HG02623 (cell line): ENCODE measurements at regions not wholly inside any gene's neighbourhood (a gene's known extent, or its start where the extent isn't known, plus 50 kb on each side); places are given as distances from the start of the nearest gene placed in this dataset.

Source experiments
- ATAC-seq: cut with Tn5 transposase; IDR thresholded peaks from one replicate; pipeline ENCODE4 v1.9.1; 2021; ENCODE audit warnings: moderate library complexity; ENCODE audit not compliant: unreplicated experiment

DNA sequence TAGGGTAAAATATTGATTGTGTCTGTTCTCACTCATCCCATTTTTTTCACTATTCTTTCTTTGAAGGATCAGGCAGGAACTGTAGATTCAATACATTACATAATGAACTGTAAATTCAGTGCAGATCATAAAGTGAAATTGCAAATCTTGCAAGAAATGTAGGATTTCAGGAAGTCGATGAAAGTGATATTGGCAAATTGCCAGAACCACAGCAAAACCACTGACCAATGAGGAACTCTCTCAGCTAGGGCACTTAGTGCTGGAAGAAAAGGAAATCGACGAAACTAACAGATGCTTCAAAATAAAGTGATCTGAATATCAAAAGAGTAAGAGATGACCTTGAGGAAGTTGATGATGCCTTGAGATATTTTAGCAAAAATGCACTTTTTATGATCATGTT, 157.6 kb downstream of the AACS start:
- no peak for ATAC-seq

DNA sequence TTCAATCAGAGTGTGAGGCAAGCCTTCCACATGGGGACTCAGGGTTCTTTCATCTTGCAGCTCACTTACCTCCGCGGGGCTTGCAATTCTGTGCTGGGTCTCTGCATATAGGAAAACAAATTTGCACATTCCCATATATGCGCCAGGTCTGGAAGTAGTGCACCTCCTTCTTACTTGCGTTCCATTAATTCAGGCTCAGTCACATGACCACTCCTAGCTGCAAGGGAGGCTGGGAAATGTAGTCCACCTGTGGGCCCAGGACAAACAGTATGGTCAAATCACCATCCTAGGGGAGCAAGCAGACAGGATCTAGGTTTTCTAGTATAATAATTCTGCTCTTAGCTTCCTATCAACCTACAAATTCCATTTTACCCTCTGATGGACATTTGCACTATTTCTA, 160.4 kb downstream of the AACS start:
- ATAC-seq = no peak

DNA sequence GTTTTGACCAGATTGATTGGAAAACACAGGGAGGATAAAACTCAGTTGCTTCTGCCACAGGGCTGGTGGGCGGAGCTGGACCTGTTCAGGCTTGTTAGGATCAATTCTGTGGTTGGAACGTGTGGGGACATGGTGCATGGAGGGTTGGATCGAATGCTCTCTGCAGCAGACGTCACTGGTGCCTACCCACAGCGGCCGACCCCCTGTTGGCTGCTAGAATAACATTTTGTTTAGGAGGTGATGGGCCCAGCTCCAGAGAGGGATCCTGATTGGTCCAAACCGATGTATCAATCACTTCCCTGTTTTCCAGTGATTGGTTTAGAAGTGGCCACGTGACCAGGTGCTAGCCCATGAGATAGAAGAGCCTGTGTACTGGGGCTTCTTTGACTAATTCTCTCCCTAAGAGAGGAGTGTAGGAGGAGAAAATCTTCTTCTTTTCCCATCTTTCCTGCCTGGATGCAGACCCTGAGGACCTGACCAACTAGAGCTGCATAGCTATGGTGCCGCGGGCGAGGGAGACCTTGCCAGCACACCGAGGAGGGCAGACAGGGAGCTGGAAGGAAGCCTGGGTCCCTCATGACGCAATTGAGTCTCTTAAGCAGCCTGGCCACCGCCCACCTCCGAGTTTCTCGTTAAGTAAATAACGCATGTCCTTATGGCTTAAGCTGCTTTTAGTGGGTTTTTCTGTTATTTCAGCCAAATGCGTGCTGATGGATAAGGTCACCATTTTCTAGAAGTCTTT, 163.5 kb downstream of the AACS start:
- ATAC-seq = no peak

DNA sequence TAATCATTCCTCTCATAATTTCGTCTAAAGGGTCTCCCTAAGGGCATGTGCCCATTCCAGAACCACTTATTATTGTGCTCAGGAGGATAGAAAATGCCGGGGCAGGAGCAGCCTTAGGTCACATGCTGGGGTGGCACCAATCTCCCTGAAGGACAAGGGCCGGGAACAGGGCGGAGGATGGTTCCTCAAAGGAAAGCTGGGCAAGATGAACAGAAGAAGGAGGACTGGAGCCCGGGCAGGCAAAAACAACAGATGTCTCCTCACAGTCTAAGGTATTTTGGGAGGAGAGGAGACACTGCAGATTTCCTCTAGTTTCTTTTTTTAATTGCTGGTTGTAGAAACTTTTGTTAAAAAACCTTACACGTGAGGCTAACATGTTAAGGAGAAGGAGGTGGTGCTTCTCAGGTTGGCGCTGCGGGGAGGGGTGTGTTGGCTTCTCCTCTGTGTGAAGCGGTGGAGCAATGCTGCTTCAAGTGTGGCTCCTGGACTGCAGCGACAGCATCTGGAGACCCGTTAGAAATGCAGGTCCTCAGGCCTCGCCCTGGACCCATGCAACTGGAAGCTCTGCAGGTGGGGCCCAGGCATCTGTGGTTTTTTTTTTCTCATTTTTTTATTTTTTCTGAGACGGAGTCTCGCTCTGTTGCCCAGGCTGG, 164.8 kb downstream of the AACS start:
- ATAC-seq = no peak

DNA sequence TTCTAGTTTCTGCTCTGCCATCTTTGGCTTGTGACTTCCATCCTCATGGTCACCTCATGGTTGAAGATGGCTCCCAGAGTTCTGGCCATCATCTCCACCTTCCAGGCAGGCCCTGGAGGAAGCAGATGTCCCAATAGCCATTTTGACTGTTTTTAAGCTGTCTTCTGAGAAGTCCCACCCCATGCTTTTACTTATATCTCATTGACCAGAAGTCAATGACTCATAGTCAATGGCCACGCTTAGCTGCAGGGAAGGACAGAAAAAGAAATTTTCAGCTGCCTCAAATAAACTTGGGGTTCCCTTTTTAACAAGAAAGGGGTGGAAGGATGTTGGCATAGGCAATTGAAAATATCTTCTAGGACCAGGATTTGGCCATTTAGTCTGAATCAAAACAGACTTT, 168.1 kb downstream of the AACS start:
- ATAC-seq = no peak

DNA sequence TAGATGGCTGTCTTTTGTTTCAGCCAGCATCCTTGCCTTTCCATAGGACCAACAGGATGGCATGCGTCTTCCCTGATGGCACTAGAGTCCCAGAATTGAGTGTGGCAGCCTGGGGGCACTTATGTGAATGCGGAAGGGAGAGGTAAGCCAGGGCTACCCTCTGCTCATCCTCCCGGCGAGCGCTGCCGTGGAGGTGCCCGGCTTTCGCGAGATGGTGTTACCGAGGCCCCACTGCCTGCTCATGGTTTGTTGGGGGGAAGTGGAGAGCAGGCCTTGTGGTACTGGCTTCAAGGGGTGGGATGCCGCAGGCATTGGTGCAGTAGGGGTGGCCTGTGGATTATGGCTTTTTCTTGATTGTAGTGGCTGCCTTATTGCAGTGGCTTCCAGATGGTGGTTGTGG, 174.3 kb downstream of the AACS start:
- no peak for ATAC-seq

DNA sequence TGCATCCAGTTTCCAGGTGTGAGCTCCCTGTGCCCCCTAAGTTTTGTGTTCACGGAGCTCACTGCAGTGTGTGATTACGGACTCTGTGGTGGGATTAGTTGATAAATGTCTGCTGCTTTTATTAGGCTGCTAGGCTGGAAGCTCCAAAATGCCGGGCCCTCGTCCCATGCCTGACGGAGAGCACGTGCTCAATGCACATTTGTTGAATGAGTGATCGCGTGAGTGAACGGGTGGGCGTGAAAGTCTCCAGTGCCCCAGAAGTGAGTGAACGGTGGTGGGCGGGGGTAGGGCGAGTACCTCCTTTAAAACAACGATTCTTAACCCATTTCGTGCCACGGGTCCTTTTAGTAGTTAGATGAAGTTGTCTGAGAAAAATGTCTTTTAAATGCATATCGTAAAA, 175.5 kb downstream of the AACS start:
- ATAC-seq = no peak

DNA sequence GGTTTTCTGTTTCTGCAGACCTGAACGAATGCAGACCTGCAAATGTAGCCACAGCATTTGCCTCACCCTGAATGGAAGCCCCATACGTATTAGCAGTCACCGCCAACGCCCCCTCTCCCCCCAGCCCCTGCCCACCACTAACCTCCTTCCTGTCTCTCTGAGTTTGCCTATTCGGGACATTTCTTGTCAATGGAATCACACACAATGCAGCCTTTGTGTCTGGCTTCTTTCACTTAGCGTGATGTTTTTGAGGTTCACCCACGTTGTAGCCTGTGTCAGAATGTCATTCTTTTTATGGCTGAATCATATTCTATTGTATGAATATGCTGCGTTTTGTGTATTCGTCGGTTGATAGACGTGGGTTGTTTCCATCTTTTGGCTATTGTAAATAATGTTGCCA, 178.6 kb downstream of the AACS start:
- ATAC-seq = no peak

DNA sequence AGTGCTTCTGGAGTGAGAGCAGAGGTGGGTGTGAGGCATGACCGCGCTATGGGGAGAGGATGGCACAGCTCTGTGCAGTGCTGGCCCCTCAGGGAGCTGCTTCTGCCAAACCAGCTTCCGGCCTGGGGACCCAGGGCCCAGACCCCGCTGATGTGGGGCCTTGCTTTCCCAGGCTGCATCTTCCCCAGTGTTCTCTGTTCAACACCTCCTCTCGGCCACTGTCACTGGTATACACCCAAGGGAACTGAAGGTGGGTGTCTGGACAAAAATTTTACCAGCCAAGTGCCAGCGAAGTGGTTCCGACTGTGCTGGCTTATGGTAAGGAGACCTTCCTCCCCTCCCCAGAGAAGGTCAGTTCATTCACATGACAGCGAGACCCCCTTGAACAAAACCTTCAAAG, 179.1 kb downstream of the AACS start:
- ATAC-seq = no peak

DNA sequence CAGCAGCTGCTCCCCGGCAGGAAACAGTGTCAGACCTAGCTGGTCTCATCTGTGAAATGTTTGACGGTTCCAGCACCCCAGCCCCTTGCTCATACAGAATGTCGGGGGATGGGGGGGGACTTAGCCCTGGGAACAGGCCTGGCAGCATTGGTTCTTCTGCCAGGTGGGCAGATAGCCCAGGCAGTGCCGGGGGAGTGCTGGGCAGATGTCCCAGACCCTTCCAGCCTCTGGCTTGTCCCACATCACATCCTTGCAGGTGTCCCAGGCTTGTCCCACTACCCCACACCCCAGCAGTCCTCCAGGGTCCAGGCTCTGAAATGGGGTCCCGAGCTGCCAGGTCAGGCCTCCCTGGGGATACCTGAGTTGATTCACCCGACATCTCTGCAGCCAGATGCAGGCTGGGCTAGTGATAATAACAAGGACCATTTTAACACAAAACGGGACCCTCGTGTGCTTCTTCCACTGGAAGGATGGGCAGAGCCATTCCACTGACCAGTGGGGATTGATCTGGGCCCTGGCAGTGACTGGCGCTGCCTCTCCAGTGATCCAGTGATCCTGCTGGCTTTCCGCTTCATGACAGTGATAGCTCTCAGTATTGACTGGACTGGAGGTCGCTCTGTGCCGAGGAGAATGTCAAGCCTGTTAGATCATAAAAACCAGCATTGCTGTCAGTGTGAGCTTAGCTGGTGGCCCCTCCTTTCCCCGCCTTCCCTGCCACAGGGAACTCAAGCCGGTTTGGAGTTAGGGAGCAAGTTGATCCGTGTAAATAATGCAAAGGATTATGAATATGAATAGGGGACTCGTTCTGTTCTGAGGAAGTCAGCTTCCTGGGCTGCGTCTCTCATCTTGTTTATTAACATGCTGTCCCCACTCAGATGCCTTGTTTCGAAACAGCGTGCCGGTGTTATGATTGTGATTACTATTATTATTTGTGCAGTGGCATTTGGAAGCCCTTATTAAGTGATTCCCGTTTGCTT, 180.6 kb downstream of the AACS start:
- ATAC-seq = no peak

DNA sequence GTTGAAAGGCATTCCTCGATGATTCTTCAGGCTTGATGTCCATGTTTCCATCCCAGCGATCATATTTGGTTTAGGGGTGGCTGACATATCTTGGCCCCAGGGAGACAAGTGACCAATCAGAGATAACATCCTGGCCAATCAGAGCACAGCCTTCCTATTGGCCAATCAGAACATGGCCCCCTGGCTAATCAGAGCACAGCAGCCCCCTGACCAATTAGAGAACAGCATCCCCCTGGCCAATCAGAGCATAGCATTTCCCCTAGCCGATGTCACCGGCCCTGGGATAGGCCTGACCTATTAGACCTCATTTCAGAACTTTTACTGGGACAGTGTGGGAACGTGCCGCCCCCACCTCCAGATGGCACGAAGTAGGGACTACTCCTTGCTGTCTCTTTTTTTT, 182.2 kb downstream of the AACS start:
- no peak for ATAC-seq

DNA sequence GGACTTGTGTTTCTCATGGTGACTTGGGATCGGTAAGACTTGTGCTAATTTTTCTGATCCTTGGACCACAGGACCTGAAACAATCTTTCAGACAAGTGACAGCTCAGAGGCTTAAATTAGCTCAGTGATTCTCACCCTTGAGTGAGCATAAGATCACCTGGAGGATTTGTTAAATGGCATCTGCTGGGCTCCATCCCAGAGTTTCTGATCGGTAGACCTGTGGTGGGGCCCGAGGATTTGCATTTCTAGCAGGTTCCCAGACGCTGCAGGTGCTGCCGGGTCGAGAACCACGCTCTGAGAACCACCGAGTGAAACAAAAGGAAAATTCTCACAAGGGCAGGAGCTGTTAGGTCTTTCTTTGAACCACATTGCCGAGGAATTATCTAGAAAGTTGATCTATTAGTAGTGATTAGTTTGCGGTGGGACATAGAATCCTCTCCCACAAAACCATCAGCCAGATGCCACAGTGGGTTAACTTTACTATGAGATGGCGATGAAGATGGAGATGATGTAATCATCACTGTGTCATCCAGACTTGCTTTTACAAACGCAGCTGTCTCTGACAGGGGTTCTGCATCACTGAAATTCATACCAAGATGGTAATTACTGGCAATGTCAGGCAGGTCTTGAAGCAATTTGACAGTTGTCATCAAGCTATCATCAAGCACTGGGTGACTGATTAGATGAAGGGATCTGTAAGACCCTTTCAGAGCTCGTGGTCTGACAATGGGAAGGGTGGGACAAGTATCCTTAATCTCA, 184.0 kb downstream of the AACS start:
- ATAC-seq = no peak

DNA sequence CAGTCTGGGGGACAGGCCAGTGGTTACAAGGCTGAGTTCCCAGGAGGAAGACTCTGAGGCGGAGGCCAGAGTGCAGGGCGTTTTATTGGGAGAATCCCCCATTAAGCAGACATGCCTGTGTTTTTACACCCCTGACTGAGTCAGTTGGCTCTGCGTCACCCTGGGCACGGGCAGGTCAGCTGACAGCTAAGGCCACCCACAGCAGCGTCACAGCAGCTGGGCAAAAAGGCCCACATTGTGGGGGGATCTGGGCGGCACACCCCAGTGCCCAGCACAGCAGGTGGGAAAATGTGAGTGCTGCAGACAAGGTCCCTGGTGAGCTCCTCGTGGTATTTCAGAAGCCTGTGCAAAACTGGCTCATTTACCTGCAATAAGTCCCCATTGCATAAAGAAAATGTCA, 184.7 kb downstream of the AACS start:
- no peak for ATAC-seq

DNA sequence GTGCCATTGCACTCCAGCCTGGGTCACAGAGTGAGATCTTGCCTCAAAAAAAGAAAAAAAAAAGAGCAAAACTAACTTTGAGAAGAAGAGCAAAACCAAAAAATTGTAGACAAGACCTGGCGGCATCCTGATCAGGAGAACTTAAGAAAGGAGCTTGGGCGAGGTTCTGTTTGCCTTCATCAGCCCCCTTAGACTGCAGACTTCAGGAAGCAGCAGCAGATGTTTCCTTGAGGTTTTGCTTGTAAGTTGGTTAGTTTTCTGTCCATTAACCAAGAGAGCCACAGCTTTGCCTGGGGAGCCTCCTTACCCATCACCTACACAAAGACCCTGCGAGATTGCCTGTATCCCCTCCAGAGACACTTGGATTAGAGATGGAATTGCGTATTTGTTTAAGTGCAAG, 189.0 kb downstream of the AACS start:
- no peak for ATAC-seq

DNA sequence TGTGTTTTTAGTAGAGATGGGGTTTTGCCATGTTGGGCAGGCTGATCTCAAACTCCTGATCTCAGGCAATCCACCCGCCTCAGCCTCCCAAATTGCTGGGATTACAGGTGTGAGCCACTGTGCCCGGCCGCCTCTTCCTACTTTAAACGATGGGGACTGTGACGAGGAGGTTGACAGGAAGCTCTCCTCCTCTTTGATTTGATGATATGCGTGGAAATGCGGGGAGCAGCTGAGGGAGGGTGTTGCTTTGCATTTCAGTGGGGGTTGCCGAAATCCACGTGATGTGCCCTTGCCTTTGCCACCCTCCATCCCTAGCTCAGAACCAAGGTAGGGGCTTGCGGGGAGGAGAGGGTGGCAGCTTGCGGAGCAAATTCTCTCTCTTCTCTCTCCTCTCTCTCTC, 189.6 kb downstream of the AACS start:
- no peak for ATAC-seq

DNA sequence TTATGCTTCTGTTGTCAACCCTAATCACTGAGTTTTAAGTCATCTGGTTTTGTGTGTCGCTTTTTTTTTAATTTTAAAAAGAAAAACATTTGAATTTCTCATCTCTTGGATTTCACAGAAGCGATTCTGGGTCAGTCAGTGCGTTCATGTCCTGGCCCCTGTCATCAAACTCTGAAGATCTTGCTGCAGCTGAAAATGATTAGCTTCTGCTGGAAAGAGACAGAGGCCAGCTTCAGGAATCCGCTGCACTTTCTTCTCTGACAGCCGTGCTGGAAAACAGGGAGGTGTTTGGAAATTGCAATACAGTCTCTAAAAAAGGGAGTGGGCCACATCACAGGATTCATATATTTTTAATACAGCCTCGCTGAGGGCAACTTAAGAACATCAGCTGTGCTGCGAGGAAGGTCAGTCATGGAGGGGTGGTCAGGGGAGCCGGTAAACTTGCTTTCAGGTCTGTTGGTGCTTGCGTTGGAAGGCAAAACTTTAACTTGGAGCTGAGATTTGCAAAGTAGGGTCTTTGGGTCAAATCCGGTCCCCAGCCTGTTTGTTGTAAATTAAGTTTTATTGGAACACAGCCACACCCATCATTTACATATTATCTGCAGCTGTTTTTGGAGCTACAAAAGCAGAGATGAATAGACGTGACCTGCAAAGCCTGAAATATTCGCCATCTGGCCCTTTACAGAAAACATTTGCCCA, 190.8 kb downstream of the AACS start:
- ATAC-seq = no peak

DNA sequence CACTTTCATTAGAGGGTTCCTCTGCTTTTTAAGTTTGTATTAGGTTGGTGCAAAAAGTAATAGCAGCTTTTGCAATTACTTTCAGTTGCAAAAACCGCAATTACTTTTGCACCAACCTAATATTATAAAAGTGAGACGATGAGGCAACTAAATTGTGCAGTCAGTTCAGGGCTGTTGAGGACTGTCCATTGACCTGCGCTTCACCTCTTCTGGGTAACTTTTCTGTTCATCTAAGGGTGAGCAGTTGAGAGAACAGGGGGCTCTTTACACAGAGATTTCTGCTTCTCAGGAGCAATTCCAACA, 191.3 kb downstream of the AACS start:
- no peak for ATAC-seq

DNA sequence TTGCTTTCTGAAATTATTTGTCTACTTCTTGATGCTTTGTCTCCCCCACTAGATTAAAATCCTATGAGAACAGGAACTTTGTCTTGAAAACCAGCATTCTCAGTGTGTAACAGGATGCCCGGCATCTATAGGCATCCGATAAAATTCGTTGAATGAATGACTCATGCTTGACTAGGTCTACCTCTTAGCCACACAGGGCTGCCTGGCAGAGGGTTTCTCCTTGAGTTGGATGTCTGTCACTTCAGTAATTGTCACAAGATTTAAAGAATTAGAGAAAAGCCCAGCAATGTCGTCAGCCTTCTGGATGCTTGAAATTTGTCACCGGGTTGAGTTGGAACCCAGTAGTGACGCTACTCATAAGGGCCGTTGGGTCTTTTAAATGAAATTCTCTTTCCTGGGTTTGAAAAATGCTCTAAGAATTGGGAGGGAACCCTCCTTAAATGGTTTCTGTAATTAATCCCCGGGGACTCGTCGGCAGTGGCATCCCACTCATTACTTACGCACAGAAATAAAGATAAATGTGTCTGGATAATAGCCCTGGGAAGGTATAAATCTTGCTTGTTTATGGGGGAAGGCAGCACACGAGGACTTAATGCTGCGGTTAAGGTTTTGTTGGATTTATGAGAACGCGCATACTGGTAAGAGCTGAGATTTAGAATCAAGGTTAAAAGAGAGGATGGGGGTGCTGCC, 194.1 kb downstream of the AACS start:
- no peak for ATAC-seq

DNA sequence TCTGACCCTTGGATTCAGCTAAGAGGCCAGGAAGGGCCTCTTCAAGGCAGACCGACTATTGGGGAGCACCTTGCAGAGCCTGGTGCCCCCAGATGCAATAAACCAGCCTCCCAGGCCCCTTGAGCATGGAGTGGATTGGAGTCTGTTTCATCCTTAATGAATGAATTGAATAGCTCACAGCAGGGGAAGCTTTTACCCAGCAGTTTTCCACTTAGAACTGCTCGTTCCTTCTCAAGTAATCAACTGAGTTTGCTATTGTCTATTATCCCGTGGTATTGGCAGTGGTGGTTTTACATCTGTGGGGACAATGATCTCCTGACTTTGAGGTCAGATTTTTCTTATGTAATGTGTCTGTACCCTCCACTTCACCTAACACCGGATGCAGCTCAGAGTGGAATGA, 197.6 kb downstream of the AACS start:
- ATAC-seq = no peak

DNA sequence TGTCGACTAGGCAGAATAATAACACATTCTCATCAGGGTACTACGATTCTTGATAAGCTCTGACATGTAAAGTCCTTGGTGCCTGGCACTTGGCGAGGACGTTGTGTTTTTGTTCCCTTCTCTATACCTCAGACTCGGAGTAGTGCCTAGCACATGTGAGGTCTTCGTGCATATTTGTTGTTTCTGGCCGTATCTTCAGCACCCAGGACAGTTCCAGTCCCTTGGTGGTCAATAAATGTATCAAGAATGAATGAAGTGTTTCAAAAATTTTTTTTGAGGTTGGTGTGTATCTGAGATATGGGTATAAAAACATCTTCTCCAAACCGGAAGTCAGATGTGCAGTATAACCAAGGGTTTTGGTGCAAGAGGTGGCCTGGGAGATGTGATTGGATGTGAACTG, 198.2 kb downstream of the AACS start:
- ATAC-seq = no peak
